CD4-positive, alpha-beta T cell treated with Interleukin-12 subunit alpha and Interleukin-12 subunit beta, for 1 hour (primary cell): ENCODE measurements at regions not wholly inside any gene's neighbourhood (a gene's known extent, or its start where the extent isn't known, plus 50 kb on each side); places are given as distances from the start of the nearest gene placed in this dataset.
"Not testable (repeated sequence)": the region's sequence is repeated elsewhere in the genome, so short reads cannot be mapped to it uniquely, and the experiment has no call there.

ENCODE experiments used
- DNase-seq: peaks from one replicate; pipeline ENCODE4 v3.0.0-alpha.2; 2020

DNA sequence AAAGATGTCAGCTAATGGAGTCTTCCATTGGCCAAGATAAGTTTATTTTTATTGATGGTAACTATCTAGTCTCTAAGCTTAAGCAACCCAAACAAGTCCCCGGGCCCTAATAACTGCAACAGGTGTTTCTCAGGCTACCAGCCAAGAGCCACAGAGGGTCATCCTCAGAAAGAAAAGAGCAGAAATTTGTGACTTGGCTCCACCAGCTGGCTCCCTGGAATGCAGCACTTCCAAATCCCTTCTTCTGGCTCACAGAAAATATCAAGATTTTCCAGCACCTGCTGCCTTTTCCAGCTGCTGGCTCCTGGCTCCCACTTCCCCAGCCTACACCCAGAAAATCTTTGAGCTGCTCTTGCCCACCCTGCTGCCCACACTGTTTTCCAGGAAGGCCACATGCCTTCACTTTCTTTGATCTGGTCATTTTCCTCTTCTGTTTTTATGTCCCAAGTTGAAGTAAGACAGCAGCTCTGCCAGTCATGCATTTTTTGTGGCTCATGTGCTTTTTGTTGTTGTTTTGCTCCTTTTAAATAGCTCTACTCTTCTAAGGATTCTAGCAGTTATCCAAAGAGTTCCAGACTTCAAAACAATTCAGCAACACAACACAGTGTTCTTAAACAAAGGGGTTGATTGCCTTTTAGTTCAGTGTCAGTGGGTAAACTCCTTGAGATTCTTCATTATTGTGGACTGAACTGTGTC is 151.0 kb upstream of the SMLR1 start:
- no peak for DNase-seq

DNA sequence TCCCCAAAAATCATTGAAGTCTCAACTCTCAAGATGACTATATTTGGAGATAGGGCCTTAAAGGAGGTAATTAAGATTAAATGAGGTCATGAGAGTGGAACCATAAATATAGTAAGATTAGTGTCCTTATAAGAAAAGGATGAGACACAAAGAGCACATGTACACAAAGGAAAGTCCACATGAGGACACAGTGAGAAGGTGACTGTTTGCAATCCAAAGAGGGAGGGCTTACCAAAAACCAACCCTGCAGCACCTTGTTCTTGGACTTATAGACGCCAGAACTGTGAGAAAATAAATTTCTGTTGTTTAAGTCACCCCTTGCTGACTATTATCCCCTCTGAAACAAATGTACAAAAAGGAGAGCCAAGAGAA is 150.4 kb upstream of the SMLR1 start:
- no peak for DNase-seq

DNA sequence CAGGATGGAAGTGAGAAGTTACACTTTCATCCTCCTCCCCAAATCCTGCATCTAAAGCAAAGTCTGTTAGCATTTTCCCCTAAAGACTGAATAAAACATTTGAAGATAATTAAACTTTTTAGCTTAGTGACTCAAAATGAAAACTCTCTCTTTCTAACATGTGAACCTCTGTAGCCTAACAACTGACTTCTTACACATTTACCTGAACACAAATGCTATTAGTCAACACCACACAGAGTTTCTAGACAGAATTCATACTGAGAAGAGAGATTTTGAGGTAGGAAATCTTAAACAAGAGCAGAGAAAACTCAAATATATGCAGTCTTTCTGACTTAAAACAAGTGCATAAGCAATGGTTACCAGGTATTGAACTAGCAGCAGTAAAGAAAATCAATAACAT is 149.9 kb upstream of the SMLR1 start:
- DNase-seq, result no peak

DNA sequence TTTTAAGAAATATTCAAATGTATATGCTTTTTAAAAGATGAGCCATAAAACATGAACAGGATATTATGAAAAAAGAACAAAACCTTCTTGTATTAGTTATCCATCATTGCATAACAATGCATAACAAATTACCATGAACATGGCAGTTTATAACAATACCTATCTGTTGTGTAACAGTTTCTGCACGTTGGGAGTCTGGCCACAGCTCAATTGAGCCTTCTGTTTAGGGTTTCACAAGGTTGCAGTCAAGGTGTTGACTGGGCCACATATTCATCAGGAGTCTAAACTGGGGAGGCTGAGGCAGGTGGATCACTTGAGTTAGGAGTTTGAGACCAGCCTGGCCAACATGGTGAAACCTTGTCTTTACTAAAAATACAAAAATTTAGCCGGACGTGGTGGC is 149.4 kb upstream of the SMLR1 start:
- DNase-seq, result no peak

DNA sequence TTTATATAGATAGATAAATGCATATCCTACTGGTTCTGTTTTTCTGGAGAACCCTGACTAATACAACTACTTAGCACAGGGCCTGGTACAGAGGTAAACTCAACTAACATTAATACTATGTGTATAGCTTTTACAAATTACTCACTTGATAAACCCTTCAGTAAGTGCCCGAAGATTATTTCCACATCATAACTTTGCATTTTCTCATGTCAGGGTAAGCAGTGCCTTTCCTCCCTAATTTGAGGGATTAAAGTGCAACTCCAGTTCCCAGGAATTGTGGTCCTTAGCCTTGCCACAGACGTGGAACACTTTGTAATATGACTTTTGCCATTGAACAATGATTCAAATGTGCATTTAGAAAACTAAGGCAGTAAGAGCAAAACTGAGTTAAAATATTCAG is 147.5 kb upstream of the SMLR1 start:
- DNase-seq, result no peak

DNA sequence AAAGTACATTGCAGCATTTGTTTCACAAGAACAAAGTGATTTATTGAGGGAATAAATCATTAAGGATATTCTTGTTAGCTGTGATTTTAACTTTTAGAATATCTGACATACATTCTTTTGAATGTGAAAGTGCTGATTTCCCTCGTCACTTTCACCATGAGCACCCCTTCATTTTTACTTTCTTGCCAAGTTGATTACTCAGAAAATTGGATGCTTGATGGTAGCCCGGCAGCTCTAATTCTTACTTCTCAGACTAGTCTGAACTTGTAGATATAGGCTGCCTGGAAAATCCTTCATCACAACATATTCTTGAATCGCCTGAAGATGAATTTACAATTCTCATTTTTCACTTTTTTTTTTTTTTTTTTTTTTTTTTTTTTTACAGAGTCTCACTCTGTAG is 147.1 kb upstream of the SMLR1 start:
- DNase-seq, result no peak

DNA sequence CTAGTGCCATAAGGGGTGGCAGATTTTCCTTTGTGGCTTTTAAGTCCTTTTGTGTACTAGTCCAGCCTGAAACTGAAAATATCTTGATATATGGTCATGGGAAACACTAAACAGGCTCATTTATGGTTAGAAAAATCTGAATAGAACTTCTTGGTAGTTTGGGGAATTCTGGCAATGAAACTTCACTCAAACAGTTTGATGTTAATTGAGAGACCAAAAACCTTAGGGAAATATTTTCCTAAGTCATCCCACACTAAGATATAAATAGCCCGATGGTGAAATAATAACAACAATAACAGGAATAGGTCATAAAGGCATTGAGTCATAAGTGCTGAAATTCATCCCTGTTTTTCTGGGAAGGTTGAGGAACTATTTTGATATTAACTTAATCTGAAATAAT is 146.2 kb upstream of the SMLR1 start:
- no peak for DNase-seq

DNA sequence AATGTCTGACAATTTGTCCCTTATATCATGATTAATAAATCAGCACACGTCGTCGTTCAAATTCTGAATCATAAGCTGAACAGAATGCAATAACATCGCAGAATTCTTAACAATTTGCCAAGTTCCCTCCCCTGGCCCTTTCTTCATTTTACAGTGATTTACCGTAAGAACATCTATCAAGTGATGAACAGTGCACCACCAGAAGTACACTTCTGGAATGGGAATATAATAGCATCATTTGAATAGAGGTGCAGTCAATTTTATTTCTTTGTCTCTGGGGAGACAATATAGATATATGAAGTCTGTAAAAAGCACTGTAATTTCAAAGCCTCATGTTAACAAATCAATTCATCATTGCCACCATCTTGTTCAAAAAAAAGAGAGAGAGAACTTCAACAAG is 145.1 kb upstream of the SMLR1 start:
- no peak for DNase-seq

DNA sequence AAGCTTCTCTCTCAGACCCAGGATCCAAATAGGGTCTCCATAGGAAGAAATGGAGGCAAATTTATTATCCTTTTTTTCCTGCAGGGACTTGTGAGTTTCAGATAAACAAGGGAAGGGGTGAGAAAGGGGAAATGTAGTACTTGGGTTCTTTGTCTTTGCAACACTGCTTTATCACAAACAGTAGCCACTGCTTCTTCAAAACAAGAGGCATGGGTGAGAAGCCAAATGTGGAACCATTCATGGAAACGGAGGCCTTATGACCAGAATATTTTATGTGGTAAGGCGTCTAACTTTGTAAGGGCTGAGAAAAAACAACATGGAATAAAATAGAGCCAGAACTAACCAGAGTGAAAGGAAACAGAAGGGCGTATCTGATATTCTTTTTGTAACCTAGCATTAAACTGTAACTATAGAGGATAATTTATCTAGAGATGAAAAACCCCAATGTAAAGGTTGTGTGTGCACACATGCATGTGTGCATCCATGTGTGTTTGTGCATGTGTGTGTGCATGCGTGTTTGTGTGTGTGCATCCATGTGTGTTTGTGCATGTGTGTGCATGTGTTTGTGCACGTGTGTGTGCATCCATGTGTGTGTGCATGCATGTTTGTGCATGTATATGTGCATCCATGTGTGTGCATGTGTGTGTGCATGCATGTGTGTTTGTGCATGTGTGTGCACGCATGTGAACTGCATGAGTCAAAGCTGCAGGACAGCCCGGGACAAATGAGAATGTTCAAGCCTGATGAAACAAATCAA is 143.3 kb upstream of the SMLR1 start:
- DNase-seq, result no peak

DNA sequence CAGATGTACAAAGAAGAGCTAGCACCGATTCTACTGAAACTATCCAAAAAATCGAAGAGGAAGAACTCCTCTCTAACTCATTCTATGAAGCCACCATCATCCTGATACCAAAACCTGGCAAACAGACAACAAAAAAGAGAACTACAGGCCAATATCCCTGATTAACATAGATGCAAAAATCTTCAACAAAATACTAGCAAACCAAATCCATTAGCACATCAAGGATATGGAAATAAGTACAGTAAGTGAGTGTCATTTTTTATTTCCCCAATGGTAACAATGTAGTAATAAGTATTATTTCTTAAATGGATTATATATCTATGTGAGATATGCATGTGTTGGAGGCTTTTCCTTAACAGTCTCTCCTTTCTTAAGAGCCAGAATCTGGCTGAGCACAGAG is 134.5 kb upstream of the SMLR1 start:
- DNase-seq, result no peak

DNA sequence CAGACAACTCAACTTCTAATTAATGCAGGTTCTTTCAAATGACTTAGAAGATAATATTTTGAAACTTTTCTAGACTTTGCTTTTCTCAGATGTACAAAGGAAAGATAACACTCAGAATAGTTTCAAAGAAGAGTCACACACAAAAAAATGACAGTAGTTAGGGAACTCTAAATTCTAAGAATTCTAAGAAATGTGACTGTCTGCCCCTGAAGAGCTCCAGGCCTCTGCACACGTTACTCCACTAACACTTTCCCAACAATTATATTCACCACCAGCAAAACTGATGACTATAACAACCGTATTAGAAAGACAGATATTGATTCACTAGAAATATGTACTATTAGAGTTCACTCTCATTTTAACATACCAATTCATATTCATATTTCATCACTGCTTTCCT is 133.3 kb upstream of the SMLR1 start:
- no peak for DNase-seq

DNA sequence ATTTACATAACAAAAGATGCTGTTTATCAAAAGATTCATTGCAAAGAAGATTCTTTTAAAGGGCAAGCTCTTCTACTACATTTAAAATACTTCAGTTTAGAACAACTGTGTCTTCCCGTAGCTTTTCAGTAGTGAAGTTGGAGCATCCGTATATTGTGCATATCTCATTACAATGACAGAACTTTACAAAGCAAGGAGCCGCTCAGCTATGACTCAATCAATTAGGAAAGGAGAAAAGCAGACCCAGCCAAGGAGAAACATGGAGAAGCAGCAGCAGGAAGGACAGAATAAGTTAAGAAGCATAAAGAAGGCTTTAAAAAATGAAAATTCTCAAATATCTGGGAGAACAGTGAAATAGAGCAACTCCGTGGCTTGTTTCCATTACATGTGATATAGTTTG is 132.6 kb upstream of the SMLR1 start:
- no peak for DNase-seq

DNA sequence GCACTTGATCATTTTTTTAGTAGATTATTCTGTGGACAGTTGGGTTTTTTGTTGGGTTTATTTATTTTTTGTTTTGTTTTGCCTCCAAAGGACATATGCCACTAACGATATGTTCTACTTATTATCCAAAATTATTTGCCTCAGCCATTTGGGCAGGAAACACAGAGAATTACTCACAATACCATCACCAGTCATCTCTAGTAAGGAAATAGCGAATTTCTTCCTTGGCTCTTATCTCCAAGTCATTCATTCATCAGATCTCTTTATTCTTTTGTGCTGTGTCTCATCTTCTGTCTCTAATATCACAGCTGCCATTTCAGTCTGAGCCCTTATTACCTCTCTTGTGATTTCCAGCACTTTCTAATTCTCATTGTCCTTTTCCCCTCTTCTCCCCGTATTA is 130.4 kb upstream of the SMLR1 start:
- no peak for DNase-seq

DNA sequence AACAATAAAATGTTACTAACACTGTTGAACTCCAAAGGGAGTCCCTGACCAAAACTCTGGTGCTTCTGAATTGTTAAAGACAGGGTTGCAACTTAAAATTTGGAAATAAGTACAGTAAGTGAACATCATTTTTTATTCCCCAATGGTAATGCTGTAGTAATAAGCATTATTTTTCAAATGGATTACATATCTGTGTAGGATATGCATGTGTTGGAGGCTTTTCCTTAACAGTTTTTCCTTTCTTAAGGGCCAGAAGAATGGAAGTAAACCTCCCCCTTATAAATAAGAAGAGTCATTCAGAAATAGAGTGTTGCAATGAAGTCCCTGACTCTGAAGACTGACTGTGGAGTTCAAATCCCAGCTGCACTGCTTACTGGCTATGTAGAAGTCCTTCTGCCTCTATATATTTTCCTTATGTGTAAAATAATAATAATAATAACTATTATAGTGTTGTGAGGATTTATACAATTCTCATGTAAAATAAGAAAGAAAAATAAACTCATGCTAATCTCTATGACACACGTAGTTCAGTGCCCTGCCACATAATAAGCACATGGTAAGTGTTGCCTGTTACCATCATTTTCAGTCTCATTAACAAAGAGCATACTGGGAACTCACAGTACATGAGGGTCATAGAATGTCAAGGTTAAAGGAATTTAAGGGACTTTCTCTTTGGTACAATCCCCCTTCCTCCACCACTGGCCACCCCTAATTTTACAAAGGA is 129.8 kb upstream of the SMLR1 start:
- no peak for DNase-seq

DNA sequence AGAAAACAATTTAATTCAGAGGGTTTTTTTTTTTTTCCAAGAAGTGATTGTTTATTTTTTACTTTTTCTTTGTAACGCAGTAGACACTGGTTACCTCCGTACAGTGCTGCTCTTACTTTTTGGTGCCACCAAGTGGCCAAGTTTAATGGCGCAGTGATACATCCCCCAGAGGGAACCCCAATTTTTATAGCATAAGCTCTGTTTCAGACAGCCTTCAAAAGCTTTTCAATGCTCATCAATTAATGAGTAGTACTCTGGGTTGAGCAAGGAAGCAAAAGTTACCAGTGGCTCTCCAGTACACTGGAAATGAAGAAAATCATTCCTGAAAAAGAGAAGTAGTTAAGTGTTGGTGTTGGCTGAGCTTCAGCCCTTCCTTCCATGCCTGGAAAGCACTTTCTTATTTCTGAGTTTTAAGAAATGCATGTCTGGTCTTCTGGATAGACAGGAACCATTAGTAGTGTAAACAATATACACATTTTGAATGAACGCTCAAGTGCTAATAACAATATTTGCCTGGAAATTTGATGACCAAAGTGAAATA is 129.1 kb upstream of the SMLR1 start:
- DNase-seq, result peak; percentile 65

DNA sequence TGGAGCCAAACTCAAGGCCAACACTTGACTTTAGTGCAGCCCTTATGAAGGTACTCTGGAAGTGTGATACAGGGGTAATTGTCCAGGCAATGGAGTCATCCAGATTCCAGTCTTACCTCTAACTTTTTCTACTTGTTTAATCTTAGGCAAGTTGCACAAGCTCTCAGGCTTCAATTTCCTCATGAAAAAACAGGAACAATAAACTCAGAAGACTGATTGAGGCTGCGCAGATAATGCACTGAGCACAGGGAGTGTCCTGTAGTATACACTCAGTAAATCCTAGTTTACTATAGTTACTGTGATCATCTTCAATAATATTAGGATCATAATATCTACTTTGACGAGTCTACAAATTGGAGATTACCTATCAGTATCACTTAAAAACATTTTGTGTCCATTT is 127.5 kb upstream of the SMLR1 start:
- no peak for DNase-seq

DNA sequence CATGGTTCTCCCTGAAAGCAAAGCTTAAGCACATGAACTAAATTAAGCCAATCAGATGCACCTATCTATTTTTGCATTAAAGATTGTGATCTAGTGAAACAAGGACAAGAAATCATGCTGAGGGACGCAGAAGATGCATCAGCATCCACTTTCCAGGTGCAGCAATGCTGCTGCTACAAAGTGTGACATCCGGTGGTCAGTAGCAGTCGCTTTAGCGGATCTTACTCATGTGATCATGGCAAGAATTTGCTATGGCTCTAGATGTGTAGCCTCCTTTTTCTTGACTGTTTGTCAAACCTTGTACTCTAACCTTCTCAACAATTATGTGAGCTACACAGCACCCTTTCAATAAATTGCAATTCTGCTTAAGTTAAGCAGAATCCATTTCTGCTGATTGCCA is 126.8 kb upstream of the SMLR1 start:
- DNase-seq, result no peak

DNA sequence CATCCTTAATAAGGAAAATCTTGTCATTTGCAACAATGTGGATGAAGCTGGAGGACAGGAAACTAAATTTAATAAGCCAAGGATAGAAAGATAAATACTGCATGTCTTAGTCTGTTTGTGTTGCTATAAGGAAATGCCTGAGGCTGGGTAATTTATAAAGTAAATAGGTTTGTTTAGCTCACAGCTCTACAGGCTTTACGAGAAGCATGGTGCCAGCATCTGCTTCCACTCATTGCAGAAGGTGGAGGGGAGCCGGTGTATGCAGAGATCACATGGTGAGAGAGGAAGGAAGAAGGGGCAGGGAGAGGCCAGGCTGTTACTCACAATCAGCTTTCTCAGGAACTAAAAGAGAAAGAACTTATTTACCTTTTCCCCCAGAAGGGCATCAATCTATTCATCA is 118.9 kb upstream of the SMLR1 start:
- DNase-seq, result no peak

DNA sequence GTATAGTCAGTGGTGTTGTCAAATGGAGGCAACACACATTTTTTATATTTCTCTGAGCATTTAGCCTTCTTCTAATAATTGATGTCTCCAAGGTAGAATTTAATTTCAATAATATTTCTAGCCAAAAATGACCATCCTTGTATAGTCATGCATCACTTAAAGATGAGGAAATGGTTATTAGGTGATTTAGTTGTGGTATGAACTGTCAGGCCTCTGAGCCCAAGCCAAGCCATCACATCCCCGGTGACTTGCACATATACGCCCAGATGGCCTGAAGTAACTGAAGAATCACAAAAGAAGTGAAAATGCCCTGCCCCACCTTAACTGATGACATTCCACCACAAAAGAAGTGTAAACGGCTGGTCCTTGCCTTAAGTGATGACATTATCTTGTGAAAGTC is 115.6 kb upstream of the SMLR1 start:
- DNase-seq, result not testable (repeated sequence)

DNA sequence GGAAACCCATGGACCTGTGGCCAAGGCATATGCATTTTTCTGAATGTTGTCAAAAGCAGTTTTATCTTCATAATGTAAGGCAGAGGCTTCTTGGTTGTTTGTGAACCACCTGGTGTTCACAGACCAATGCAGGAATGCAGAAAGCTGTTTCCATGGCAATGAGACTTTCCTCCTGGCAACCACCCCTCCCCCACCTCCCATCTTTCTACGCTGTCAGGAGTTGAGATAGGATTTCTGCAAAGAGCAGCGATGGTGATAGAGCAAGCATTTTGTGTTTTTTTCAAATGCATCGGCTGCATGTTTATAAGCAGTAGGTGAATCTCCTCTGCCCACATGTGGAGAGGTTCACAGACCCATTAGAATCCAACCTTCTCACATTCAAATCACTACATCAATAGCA is 114.1 kb upstream of the SMLR1 start:
- no peak for DNase-seq

DNA sequence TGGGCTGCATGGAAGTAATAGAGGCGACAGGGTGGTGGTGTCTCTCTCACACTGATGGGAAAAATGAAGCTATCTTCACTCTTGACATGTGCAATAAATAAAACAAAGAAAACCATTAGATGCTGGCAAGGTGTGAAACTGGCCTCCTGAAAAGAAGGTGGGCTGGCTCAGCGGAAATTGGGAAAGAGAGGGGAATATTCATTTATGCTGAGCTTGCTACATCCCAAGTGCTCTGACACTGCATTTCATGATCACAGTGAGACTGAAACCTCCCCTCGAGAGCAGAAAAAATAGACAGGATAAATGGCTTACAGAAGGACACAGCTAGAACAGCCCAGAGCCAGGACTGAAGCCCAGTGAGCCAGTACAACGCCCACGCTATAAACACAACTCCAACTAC is 112.1 kb upstream of the SMLR1 start:
- DNase-seq, result no peak

DNA sequence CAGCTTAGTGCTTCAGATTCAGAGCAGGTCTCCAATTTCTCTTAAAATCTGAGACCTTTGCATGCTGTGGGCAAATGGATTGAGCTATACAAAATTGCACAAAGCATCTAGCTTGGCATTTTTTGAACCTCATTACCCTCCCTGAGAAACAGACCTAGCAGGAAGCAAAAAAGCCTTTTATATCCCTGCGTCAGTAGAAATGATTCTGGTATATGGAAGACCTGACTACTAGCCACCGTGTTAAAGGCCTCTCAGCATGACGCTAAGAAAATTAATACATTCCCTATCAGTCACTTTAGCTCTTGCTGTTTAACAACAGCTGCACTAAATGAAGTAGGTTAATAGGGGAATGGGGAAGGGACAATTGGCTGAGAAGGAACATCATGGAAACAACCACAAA is 110.7 kb upstream of the SMLR1 start:
- no peak for DNase-seq

DNA sequence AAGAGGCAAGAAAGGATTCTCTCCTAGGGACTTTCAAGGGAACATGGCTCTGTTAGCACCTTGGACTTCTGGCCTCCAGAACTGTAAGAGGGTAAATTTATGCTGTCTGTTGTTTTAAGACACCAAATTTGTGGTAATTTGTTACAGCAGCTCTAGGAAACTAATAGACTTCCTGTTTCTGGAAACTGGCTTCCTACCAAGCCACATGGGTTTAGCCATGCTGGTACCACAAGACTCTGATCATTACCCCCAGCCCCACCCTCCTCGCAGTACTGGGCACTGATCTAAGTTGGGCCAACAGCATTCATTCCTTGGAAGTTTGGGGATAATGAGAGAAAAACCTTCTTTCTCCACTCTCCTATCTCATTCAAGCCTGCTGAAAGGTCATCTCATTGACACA is 109.5 kb upstream of the SMLR1 start:
- peak; percentile 14 for DNase-seq

DNA sequence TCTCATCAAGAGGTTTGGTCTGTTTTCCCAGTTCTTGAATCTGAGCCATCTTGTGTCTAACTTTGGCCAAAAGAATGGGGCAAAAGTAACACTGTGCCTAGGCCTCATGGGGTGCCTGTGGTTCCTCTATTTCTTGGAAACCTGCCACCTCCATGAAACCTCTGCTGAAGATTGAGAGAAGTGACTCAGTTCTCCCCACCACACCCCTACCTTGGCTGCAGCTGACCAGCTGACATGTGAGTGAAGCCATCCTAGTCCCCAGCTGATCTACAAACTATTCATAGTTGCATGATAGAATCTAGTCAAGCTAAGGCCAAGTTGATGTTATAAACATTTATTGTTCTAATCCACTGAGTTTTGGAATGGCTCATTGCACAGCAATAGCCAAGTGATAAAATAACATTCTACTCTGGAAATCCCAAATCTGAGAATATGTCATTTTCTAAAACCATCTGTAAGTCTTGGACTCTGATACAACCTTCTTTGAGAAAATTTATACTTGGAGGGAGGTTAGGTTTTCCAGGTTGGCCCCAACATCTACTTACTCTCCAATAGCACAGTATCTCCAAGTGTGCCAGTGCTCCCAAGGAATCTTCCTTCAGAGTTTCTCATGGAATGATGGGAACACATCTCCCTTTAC is 107.0 kb upstream of the SMLR1 start:
- DNase-seq, result no peak
